HG02759 (cell line): ENCODE measurements at regions not wholly inside any gene's neighbourhood (a gene's known extent, or its start where the extent isn't known, plus 50 kb on each side); places are given as distances from the start of the nearest gene placed in this dataset.
"Not testable (repeated sequence)": the region's sequence is repeated elsewhere in the genome, so short reads cannot be mapped to it uniquely, and the experiment has no call there.

Experiments used
- ATAC-seq: cut with Tn5 transposase; IDR thresholded peaks from one replicate; pipeline ENCODE4 v1.9.1; 2021; ENCODE audit warnings: mild to moderate bottlenecking, moderate library complexity; ENCODE audit not compliant: unreplicated experiment

DNA sequence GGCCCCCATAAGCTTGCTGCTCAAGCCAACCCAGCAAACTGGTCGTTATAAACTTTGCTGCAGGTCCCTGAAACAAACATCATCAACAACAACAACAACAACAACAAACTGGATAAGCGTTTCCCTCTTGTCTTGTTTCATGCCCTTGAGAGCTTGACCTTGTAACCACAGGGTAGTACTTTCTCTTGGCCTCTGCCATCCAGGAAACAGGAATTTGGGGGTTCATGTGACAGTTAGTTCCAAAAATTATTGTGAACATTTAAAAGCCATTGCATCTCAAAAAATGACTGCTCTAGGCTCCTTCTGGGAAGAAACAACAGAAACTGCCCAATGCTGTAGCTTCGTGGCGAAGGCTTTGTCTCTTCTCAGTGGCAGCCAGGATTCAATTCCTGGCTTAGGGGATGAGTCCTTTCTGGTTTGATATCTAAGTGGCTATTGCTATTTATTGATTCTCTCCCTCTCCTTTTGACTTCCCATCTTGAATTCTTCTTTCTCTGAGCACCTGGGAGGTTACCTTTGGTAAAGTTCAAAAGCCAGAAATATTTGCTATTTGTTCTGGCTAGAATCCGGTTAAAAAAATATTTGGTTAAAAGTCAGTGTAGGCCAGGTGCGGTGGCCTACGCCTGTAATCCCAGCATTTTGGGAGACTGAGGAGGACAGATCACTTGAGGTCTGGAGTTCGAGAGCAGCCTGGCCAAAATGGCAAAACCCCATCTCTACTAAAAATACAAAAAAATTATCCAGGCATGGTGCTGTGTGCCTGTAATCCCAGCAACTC, 52.0 kb upstream of the CPM start:
- no peak for ATAC-seq

GRCh38 chr12:68997526-68997925, 64.6 kb upstream of the CPM start:
- not testable (repeated sequence) for ATAC-seq

DNA sequence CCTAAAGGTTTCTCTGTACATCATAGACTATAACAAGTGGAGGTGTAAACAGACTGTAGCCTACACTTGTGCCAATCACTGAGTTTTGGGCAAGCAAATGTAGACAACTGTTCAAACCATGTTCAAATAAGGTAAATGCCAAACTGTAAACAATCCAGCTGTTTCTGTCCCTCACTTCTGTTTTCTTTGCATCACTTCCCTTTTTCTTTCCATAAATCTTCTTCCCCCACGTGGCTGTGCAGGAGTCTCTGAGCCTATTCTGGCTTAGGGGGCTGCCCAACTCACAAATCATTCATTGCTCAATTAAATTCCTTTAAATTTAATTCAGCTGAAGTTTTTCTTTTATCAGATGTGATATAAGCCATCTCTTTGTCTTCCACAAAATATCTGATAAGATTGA, 65.1 kb upstream of the CPM start:
- ATAC-seq, result no peak

DNA sequence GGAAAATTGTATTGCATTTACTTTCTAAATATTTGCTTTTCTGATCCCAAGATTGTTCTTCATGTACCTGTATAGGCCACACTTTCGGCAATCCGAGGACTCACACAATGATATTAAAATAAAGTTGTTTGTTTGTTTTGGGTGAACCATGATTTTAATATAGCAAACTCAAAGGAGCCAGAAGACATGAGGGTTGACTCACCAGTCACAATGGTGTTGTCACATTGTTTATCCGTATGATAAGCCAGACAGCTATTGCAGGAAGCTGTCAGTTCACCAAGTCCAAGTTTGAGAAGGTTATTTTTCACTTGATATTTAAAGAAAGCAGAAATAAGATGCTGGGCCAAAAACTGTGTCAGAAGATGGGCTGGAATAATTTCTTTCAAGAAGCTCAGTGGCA, 67.1 kb upstream of the CPM start:
- ATAC-seq, result no peak

DNA sequence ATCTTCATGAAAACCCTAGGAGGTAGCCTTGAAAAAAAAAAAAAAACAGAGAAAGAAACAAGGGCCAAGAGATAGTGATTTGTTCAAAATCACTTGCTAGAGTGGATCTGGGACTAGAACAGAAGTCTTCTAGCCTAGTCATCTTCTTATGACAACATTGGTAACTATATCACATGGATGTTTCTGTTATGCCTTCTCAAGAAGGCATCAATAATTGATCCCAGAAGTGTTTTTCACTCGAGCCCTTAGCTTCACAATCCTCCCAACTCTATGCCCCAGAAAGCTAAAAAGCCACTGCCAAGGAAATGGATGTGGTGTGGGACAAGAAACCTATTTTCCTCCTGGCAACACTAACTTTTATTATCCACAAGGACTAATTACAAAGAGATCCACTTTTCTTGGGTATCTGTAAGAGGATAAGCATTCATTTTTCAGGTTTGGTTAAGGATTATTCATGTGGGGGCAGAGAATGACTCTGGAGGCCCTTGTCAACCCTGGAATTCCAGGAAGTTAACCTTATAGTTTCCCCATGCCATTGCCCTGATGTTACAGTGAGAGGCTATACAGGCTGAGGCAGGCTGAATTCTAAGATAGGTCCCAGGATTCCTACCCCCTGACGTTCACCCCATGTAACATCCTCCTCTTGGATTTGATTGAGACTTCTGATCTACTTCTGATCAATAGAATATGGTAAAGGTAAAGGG, 67.7 kb upstream of the CPM start:
- ATAC-seq, result no peak

DNA sequence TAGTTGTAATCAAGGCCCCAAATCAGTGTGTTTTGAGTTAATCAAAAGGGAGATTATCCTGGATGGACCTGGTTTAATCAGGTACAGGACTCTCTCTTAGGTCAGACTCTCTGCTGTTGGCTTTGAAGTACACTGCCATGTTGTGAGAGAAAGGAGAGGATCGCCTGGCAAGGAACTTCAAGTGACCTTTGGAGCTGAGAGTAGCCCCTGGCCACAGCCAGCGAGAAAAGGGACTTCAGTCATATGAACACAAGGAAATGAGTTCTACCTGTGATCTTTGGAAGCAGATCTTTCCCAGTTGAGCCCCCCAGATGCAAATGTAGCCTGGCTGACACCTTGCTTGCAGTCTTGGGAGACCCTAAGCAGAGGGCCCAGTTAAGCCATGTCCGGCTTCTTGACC, 68.3 kb upstream of the CPM start:
- ATAC-seq, result no peak

GRCh38 chr12:69002969-69003368, 70.0 kb upstream of the CPM start:
- ATAC-seq, result no peak

DNA sequence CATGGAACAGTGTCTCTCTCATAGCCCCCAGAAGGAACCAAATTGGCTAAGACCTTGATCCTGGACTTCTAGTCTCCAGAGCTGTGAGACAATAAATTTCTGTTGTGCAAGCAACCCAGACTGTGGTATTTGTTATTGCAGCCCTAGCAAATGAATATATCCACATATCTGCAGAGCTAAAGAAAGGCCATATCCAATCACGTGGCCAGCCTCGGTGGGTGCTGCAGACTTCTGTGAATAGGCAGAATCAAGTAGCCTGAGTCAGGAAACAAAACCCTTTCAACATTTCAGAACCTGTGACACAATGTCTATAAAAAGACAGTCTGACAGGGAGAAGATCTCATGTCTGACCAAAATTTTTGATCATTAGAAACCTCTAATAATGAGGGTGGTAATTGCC, 71.0 kb upstream of the CPM start:
- no peak for ATAC-seq

- no peak for ATAC-seq
Measured at GRCh38 chr12:69007101-69007854, 74.3 kb upstream of the CPM start.

- ATAC-seq, result no peak
Measured at GRCh38 chr12:69007855-69008351, 74.9 kb upstream of the CPM start.

- no peak for ATAC-seq
Measured at GRCh38 chr12:69008520-69008919, 75.5 kb upstream of the CPM start.

DNA sequence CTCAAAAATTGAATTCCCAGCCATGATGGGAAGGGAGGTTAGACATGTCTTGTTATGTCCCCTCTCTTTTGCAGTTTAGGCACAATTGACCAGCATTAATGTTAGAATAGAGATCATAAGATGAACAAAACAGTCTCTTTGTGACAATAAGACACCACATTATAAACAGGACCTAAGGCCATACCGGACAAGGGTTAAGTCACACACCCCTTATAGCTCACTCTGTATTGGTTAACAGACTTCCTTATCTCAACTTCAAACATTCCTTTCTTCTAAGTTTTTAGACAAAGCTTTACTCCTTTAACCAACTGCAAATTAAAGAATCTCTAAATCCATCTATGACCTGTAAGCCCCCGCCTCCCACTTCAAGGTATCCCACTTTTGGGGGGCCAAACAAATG, 81.1 kb upstream of the CPM start:
- no peak for ATAC-seq

GRCh38 chr12:69015017-69015416, 82.0 kb upstream of the CPM start:
- ATAC-seq, result no peak

DNA sequence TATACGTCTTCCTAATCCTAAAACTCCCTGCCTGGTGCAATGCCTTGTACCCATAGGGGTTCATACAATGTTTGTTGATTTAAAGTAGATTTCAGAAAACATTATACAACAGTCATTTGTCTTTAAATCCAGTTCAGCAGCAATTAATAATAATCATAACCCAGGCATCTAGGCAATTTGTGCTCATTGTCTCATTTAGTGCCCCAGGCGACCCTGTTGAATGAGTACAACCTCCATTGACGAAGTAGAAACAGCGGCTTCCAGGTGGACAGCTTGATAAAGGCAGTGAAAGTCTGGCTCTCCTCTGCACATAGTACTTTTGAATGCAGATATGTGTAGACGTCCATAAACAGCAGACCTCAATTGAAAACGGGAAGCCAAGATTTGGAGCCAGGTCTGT, 82.9 kb upstream of the CPM start:
- ATAC-seq, result no peak

- ATAC-seq, result no peak
Measured at GRCh38 chr12:69019082-69019481, 86.1 kb upstream of the CPM start.

DNA sequence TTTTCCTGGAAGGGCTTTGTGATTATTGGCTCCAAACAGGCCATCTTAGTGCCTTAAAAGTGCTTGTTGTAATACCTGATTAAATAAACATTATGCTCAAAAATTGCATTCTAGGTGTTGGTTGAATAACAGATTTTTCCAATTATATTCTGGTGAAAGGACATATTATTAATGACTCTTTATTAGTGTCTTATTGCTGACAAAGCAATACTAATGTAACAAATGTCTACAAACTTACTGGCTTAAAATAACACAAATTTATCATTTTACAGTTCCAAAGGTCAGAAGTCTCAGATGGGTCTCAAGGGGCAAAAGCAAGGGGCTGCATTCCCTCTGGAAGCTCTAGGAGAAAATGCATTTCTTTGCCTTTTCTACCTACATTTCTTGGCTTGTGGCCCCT, 86.9 kb upstream of the CPM start:
- ATAC-seq, result no peak

GRCh38 chr12:69022674-69023073, 89.7 kb upstream of the CPM start:
- no peak for ATAC-seq

GRCh38 chr12:69023840-69024239, 90.9 kb upstream of the CPM start:
- no peak for ATAC-seq

GRCh38 chr12:69024413-69024812, 91.4 kb upstream of the CPM start:
- ATAC-seq, result no peak

DNA sequence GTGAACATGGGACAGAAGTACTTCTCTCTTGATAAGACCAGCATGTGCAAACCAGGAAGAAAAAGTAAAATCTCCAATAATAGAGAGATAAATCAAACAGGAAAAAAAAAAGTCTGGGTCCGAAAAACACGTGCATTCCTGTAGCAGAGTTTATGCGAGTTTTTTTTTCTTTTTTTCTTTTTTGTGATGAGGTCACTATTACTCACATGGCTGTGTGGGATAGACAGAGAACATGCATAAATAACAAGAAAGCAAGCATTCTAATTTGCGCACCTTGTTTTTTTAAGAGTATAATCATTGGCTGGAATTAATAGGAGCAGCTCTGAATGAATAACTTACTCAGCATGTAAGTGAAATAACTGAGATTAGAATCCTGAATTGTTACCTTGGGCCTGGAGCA, 91.9 kb upstream of the CPM start:
- no peak for ATAC-seq

DNA sequence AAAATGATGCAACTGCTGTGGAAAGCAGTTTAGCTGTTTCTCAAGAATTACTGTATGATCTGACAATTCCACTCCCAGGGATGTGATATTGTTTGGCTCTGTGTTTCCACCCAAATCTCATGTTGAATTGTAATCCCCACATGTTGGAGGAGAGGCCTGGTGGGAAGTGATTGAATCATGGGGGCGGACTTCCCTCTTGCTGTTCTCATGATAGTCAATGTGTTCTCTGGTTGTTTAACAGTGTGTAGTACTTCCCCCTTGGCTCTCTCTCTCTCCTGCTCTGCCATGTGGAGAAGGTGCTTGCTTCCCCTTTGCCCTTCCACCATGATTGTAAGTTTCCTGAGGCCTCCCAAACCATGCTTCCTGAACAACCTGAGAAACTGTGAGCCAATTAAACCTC, 93.4 kb upstream of the CPM start:
- no peak for ATAC-seq

DNA sequence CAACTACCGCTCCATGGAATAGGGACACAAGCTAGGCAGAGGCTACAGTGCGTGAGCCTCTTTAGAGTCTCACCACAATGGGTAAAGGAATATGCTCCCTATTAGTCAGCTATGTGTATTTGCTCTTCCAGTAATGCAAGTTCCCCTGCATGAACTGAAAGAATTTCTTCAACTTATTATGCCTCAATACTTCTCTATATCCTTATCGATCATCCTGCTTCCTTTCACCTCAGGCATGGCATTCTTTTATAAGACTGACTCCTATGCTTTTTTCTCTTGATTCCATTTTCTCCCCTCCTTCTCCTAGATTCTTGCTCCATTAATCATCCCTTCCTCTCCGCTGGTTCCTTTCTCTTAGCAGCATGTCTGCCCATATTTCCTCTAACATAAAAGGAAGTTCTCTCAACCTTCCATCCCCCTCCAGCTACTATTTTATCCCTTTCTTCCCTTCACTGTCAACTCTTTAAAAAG, 94.5 kb upstream of the CPM start:
- no peak for ATAC-seq
